NCI-H1436 (cell line): ENCODE measurements at regions not wholly inside any gene's neighbourhood (a gene's known extent, or its start where the extent isn't known, plus 50 kb on each side); places are given as distances from the start of the nearest gene placed in this dataset.

ENCODE experiments used
- DNase-seq: peaks from one replicate; lab custom pipeline; 2025; lab: John Stamatoyannopoulos, UW

GRCh38 chr16:80079072-80079471, 461.7 kb upstream of the DYNLRB2 start:
- no peak for DNase-seq

- no peak for DNase-seq
Measured at GRCh38 chr16:80077696-80078095, 463.1 kb upstream of the DYNLRB2 start.

GRCh38 chr16:80074329-80074728, 466.5 kb upstream of the DYNLRB2 start:
- DNase-seq, result no peak

GRCh38 chr16:80071964-80072456, 468.8 kb upstream of the DYNLRB2 start:
- no peak for DNase-seq

GRCh38 chr16:80066805-80067580, 466.5 kb upstream of the MAF start:
- peak; percentile 58 for DNase-seq

- no peak for DNase-seq
Measured at GRCh38 chr16:80065541-80065940, 465.0 kb upstream of the MAF start.

GRCh38 chr16:80063713-80064069, 463.2 kb upstream of the MAF start:
- DNase-seq, result no peak

- DNase-seq, result no peak
Measured at GRCh38 chr16:80063031-80063712, 462.6 kb upstream of the MAF start.

- DNase-seq, result no peak
Measured at GRCh38 chr16:80062361-80063030, 462.0 kb upstream of the MAF start.

GRCh38 chr16:80060470-80060869, 459.9 kb upstream of the MAF start:
- DNase-seq, result no peak

- DNase-seq, result no peak
Measured at GRCh38 chr16:80059836-80060235, 459.3 kb upstream of the MAF start.

- DNase-seq, result no peak
Measured at GRCh38 chr16:80058214-80058613, 457.7 kb upstream of the MAF start.

GRCh38 chr16:80056324-80056723, 455.8 kb upstream of the MAF start:
- DNase-seq, result no peak

GRCh38 chr16:80055831-80056230, 455.3 kb upstream of the MAF start:
- no peak for DNase-seq

GRCh38 chr16:80054647-80055046, 454.1 kb upstream of the MAF start:
- DNase-seq, result no peak

- DNase-seq, result no peak
Measured at GRCh38 chr16:80051040-80051439, 450.5 kb upstream of the MAF start.

- DNase-seq, result no peak
Measured at GRCh38 chr16:80048250-80048649, 447.7 kb upstream of the MAF start.

- no peak for DNase-seq
Measured at GRCh38 chr16:80047842-80048241, 447.3 kb upstream of the MAF start.

- no peak for DNase-seq
Measured at GRCh38 chr16:80046848-80047247, 446.3 kb upstream of the MAF start.

- peak; percentile 52 for DNase-seq
Measured at GRCh38 chr16:80046261-80046660, 445.7 kb upstream of the MAF start.

GRCh38 chr16:80045861-80046260, 445.3 kb upstream of the MAF start:
- DNase-seq, result peak; percentile 90

GRCh38 chr16:80041410-80041809, 440.9 kb upstream of the MAF start:
- DNase-seq, result no peak

GRCh38 chr16:80040814-80041213, 440.3 kb upstream of the MAF start:
- no peak for DNase-seq
